Neural crest cell (in vitro differentiated cells): ENCODE measurements at regions not wholly inside any gene's neighbourhood (a gene's known extent, or its start where the extent isn't known, plus 50 kb on each side); places are given as distances from the start of the nearest gene placed in this dataset.
"Not testable (repeated sequence)": the region's sequence is repeated elsewhere in the genome, so short reads cannot be mapped to it uniquely, and the experiment has no call there.

Experiments used
- DNase-seq: peaks from one replicate; pipeline ENCODE4 v3.0.0; 2021; ENCODE audit warnings: low read depth, mixed read lengths, low spot score
- H3K27ac Mint-ChIP-seq: one replicate; pipeline ENCODE4 v1.8.0; 2021; ENCODE audit warnings: mild to moderate bottlenecking, mixed read lengths; ENCODE audit not compliant: unreplicated experiment
- H3K27me3 Mint-ChIP-seq: 2 replicates; pipeline ENCODE4 v1.8.0; 2021; ENCODE audit warnings: low read depth, mild to moderate bottlenecking, mixed read lengths
- H3K36me3 Mint-ChIP-seq: 2 replicates; pipeline ENCODE4 v1.8.0; 2021; ENCODE audit warnings: low read depth, mild to moderate bottlenecking, mixed read lengths
- H3K4me1 Mint-ChIP-seq: 2 replicates; pipeline ENCODE4 v1.8.0; 2021; ENCODE audit warnings: mixed read lengths
- H3K4me3 Mint-ChIP-seq: one replicate; pipeline ENCODE4 v1.8.0; 2021; ENCODE audit warnings: mild to moderate bottlenecking, mixed read lengths
- H3K9me3 Mint-ChIP-seq: 2 replicates; pipeline ENCODE4 v1.8.0; 2021; ENCODE audit warnings: mixed read lengths
- TF ChIP-seq, protein P1 (sequence below): fragments of 200-600 bp; sonication (generic); conservative IDR thresholded peaks from 2 replicates; pipeline ENCODE4 v1.5.0; 2021; ENCODE audit warnings: antibody characterized with exemption, mild to moderate bottlenecking

DNA sequence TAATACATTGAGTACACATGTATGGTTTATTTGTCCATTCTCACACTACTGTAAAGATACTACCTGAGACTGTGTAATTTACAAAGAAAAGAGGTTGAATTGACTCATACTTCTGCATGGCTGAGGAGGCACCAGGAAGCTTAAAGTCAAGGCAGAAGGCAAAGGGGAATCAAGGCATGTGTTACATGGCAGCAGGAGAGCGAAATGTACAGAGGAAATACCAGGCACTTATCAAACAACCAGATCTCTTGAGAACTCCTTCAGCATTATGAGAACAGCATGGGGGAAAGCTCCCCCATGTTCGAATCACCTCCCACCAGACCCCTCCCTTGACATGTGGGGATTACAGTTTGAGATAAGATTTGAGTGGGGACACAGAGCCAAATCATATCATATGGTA is 666.3 kb downstream of the ZBBX start:
- DNase-seq = no peak
- Mint-ChIP-seq H3K9me3 (no peaks in the 10 kb centered on the region), H3K36me3 (no peaks in the 10 kb centered on the region), H3K4me3 (no peak overlapping the region), H3K27me3 (no peaks in the 10 kb centered on the region), H3K27ac (no peak overlapping the region), H3K4me1 (no peaks in the 10 kb centered on the region)
- TF ChIP-seq, protein P1, sequence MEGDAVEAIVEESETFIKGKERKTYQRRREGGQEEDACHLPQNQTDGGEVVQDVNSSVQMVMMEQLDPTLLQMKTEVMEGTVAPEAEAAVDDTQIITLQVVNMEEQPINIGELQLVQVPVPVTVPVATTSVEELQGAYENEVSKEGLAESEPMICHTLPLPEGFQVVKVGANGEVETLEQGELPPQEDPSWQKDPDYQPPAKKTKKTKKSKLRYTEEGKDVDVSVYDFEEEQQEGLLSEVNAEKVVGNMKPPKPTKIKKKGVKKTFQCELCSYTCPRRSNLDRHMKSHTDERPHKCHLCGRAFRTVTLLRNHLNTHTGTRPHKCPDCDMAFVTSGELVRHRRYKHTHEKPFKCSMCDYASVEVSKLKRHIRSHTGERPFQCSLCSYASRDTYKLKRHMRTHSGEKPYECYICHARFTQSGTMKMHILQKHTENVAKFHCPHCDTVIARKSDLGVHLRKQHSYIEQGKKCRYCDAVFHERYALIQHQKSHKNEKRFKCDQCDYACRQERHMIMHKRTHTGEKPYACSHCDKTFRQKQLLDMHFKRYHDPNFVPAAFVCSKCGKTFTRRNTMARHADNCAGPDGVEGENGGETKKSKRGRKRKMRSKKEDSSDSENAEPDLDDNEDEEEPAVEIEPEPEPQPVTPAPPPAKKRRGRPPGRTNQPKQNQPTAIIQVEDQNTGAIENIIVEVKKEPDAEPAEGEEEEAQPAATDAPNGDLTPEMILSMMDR = no peak

DNA sequence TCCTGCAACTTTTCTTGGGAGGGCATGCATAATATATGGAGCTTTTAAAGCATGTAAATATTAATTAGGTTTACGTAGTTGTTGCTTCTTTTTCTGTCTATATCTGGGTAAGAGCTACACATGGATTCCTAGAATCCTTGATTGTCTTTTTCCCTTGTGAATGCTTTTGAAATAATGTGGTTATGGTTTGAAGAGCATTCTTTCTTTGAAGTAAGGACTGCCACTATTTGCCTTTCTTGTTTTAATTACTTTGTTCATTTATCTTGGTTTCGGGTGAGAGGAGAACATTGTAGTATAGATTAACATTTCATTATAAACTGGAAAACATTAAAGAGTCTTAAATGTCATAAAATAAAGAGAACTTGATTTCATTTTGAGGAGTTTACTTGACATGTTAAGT is 674.0 kb downstream of the ZBBX start:
- no peaks in the 10 kb centered on the region for H3K36me3 Mint-ChIP-seq

DNA sequence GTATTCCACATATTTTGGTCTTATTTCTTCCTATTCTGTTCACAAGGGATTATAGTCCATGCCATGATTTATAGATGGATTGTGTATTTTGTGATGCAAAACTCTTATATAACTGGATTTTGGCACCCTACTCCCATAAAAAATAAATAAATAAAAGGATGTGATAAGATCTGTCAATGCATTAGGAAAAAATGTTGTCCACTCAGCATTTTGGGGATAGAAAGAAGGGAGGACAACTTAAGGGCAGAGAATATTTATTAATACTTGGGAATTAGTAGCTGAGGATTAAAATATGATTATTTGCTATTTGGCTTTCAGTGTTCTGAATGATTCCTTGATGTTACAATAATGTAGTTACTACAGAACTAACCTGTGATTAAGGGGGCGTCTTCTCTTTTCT is 682.6 kb downstream of the ZBBX start:
- Mint-ChIP-seq H3K27ac (no peak overlapping the region), H3K27me3 (no peaks in the 10 kb centered on the region), H3K4me3 (no peak overlapping the region), H3K36me3 (no peaks in the 10 kb centered on the region), H3K9me3 (peaks cover 5% of the 10 kb centered on the region), H3K4me1 (no peaks in the 10 kb centered on the region)
- TF ChIP-seq, protein P1 = no peak
- no peak for DNase-seq

More for the DNA sequence above, 674.0 kb downstream of the ZBBX start:
- H3K27me3 Mint-ChIP-seq = no peaks in the 10 kb centered on the region
- TF ChIP-seq, protein P1 = no peak
- H3K4me3 Mint-ChIP-seq = no peak overlapping the region
- peaks cover 2% of the 10 kb centered on the region for H3K9me3 Mint-ChIP-seq
- H3K27ac Mint-ChIP-seq = no peak overlapping the region
- H3K4me1 Mint-ChIP-seq = no peaks in the 10 kb centered on the region
- no peak for DNase-seq

DNA sequence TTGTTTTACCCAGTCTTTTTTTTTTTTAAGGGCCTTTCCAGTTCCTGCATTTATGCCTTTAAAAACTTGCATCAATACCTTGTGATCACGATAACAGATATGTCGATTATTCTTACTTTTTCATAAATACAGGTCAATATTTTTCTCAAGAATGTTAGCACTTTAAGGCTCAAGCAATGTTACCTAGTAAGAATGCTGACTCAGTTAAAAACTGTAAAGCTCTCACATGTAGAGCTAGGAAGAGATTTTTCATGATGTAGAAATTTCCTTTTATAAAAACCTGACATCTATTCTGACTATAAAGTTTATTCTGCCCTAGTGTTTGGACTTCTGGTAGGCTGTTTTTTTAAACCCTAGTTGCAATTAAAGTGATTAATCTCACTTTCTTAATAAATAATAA is 684.0 kb downstream of the ZBBX start:
- no peaks in the 10 kb centered on the region for H3K27me3 Mint-ChIP-seq
- H3K4me3 Mint-ChIP-seq = no peak overlapping the region
- TF ChIP-seq, protein P1 = no peak
- H3K36me3 Mint-ChIP-seq = no peaks in the 10 kb centered on the region
- DNase-seq = no peak
- peaks cover 3% of the 10 kb centered on the region for H3K9me3 Mint-ChIP-seq
- no peak overlapping the region for H3K27ac Mint-ChIP-seq
- no peaks in the 10 kb centered on the region for H3K4me1 Mint-ChIP-seq

DNA sequence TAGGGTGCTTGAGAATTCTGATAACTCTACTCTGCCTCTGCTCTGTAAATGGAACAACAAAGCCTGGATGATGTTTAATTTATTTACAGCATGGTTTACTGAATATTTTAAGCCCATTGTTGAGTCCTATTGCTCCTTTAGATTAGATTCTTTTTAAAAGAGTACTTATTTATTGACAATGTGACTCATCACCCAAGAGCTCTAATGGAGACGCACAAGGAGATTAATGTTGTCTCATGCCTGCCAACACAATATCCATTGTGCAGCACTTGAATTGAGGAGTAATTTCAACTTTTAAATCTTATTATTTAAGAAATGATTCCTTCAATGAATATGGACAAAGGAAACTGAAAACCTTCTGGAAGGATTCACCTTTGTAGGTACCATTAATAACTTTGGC is 691.4 kb downstream of the ZBBX start:
- H3K27me3 Mint-ChIP-seq = no peaks in the 10 kb centered on the region
- H3K27ac Mint-ChIP-seq = no peak overlapping the region
- TF ChIP-seq, protein P1 = no peak
- no peak overlapping the region for H3K4me3 Mint-ChIP-seq
- H3K9me3 Mint-ChIP-seq = peaks cover 2% of the 10 kb centered on the region
- no peaks in the 10 kb centered on the region for H3K36me3 Mint-ChIP-seq
- no peak for DNase-seq
- no peaks in the 10 kb centered on the region for H3K4me1 Mint-ChIP-seq

DNA sequence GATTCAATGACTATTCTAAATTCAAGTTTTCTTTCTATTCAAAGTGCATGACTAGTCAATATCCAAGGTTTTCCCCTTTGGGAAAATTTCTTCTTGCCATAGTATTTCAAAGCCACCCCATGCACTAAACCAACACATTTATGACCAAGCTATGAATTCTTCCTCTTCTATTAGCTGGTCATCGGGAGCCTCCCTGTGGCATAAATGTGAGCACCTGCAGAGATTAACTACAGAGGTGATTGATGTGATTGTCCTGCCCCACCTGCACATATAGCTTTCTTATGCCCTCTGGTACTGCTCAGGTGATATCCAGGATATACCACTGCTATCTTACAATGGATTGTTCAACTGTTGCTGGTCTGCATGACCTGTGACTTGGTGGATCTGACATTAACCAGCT is 694.9 kb downstream of the ZBBX start:
- Mint-ChIP-seq H3K27me3 (no peaks in the 10 kb centered on the region), H3K4me1 (no peaks in the 10 kb centered on the region), H3K27ac (no peak overlapping the region), H3K36me3 (no peaks in the 10 kb centered on the region), H3K4me3 (no peak overlapping the region), H3K9me3 (no peaks in the 10 kb centered on the region)
- TF ChIP-seq, protein P1 = no peak
- no peak for DNase-seq

DNA sequence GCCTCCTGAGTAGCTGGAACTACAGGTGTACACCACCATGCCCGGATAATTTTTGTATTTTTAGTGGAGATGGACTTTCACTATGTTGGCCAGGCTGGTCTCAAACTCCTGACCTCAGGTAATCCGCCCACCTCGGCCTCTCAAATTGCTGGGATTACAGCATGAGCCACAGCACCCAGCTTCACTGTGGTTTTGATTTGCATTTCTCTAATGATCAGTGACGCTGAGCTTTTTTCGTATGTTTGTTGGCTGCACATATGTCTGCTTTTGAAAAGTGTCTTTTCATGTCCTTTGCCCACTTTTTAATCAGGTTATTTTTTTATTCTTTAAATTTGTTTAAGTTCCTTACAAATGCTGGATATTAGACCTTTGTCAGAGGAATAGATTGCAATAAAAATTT is 696.0 kb downstream of the ZBBX start:
- H3K4me3 Mint-ChIP-seq, H3K27ac Mint-ChIP-seq, H3K4me1 Mint-ChIP-seq, DNase-seq, H3K9me3 Mint-ChIP-seq, H3K27me3 Mint-ChIP-seq, H3K36me3 Mint-ChIP-seq: not testable (repeated sequence)
